Testis (tissue), 2 donors: ENCODE measurements at regions not wholly inside any gene's neighbourhood (a gene's known extent, or its start where the extent isn't known, plus 50 kb on each side); places are given as distances from the start of the nearest gene placed in this dataset.

Experiments used
- DNase-seq: peaks from one replicate; pipeline ENCODE4 v3.0.0-alpha.2; 2019
- H3K27ac ChIP-seq, 2 donors: fragments of 200-600 bp; sonication (generic); one replicate each; pipeline ENCODE4 v1.5.1; 2019
- H3K27me3 ChIP-seq: fragments of 200-600 bp; sonication (generic); one replicate; pipeline ENCODE4 v1.5.1; 2019
- H3K36me3 ChIP-seq: fragments of 200-600 bp; sonication (generic); one replicate; pipeline ENCODE4 v1.5.1; 2017; ENCODE audit warnings: low read depth; ENCODE audit errors: missing control alignments
- H3K4me1 ChIP-seq: fragments of 200-600 bp; sonication (generic); one replicate; pipeline ENCODE4 v1.5.1; 2019
- H3K4me3 ChIP-seq, 2 donors: fragments of 200-600 bp; sonication (generic); one replicate each; pipeline ENCODE4 v1.5.1; 2017 to 2019
- H3K9me3 ChIP-seq: fragments of 200-600 bp; sonication (generic); one replicate; pipeline ENCODE4 v1.5.1; 2017
- POLR2A ChIP-seq: fragments of 450-650 bp; IDR thresholded peaks from one replicate; pipeline ENCODE4 v1.6.1; 2017; ENCODE audit warnings: antibody characterized with exemption, mild to moderate bottlenecking, moderate library complexity
- WGBS, 2 donors: methylation state at CpG; one replicate each; pipeline ENCODE4 v1.1.5; 2018; 5-methylcytosine and 5-hydroxymethylcytosine counted together
- intact Hi-C: fragments of 100-400 bp; cut with DNase I; formaldehyde crosslinking; loops from one replicate; pipeline ENCODE4 v1.15.1; 2023; ENCODE audit warnings: low total_unique reads
- TF ChIP-seq, protein P1 (sequence below), 3 experiments: fragments of 450-650 bp in 2 of 3; fragments of 200-600 bp in 1 of 3; sonication (generic) in 1 of 3; IDR thresholded peaks; one replicate each; pipeline ENCODE4 v1.5.1; 2016 to 2019; ENCODE audit warnings: antibody characterized with exemption in 3 of 3, mild to moderate bottlenecking in 2 of 3, moderate library complexity in 1 of 3

DNA sequence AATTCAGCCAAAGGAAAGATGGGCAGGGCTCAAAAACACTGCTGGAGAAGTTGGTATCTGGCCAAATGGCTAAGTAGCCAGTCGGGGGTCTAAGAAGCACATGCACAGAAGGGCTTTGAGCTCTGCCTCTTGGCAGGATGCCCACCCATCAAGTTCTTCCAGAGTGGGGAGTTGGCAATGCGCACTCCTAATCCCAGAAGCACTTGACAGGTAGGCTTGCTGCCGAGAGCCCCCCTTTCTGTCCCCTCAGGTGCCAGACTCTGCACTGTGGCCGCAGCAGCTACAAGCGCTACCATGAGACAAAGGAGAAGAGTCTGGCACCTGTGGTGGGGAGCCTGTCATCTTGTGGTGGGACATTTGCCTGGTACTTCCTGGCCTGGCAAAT is 252.9 kb upstream of the SLC24A2 start:
- TF ChIP-seq, protein P1, sequence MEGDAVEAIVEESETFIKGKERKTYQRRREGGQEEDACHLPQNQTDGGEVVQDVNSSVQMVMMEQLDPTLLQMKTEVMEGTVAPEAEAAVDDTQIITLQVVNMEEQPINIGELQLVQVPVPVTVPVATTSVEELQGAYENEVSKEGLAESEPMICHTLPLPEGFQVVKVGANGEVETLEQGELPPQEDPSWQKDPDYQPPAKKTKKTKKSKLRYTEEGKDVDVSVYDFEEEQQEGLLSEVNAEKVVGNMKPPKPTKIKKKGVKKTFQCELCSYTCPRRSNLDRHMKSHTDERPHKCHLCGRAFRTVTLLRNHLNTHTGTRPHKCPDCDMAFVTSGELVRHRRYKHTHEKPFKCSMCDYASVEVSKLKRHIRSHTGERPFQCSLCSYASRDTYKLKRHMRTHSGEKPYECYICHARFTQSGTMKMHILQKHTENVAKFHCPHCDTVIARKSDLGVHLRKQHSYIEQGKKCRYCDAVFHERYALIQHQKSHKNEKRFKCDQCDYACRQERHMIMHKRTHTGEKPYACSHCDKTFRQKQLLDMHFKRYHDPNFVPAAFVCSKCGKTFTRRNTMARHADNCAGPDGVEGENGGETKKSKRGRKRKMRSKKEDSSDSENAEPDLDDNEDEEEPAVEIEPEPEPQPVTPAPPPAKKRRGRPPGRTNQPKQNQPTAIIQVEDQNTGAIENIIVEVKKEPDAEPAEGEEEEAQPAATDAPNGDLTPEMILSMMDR (IDR thresholded peaks at IDR 0.05) = no peak
- TF ChIP-seq POLR2A = no peak
- intact Hi-C loops = no loop called here
- no peak overlapping the region for H3K27ac ChIP-seq
- no peak overlapping the region for H3K4me3 ChIP-seq
- no peak for DNase-seq
- no peaks in the 10 kb centered on the region for H3K4me1 ChIP-seq
- WGBS, 2 donors = 69 to 83% methylated on average over 5 of the region's 5 CpGs
- no peaks in the 10 kb centered on the region for H3K9me3 ChIP-seq
- H3K36me3 ChIP-seq = no peaks in the 10 kb centered on the region
- no peaks in the 10 kb centered on the region for H3K27me3 ChIP-seq

GRCh38 chr9:20040991-20041696 is 252.3 kb upstream of the SLC24A2 start:
- DNase-seq = no peak
- H3K4me3 ChIP-seq = no peak overlapping the region
- 78 to 87% methylated on average over 14 of the region's 14 CpGs for WGBS, 2 donors
- no peaks in the 10 kb centered on the region for H3K4me1 ChIP-seq
- intact Hi-C loops = no loop called here
- TF ChIP-seq POLR2A = no peak
- TF ChIP-seq, protein P1 (IDR thresholded peaks at IDR 0.05) = no peak
- no peaks in the 10 kb centered on the region for H3K27me3 ChIP-seq
- no peaks in the 10 kb centered on the region for H3K36me3 ChIP-seq
- no peak overlapping the region for H3K27ac ChIP-seq
- no peaks in the 10 kb centered on the region for H3K9me3 ChIP-seq

GRCh38 chr9:20037699-20038098 is 248.9 kb upstream of the SLC24A2 start:
- intact Hi-C loops = no loop called here
- H3K27ac ChIP-seq = no peak overlapping the region
- no peak overlapping the region for H3K4me3 ChIP-seq
- DNase-seq = no peak
- H3K9me3 ChIP-seq = no peaks in the 10 kb centered on the region
- no peaks in the 10 kb centered on the region for H3K36me3 ChIP-seq
- 97 to 100% methylated on average over 1 of the region's 1 CpG for WGBS, 2 donors
- H3K4me1 ChIP-seq = no peaks in the 10 kb centered on the region
- H3K27me3 ChIP-seq = no peaks in the 10 kb centered on the region
- TF ChIP-seq, protein P1 (IDR thresholded peaks at IDR 0.05) = no peak
- no peak for TF ChIP-seq POLR2A

DNA sequence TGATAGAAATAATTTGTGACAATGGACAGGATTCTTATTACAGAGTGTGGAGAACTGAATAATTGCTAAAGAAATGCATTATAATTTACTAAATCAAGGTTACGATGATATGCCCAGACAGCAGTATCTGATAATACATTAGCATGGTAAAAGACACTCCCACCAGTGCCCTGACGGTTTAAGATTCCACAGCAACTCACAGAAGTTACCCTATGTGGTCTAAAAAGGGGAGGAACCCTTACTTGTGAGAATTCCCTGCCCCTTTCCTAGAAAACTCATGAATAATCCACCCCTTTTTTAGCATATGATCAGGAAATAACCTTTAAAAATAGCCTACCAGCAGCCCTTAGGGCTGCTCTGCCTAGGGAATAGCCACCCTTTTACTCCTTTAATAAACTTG is 244.7 kb upstream of the SLC24A2 start:
- Histone ChIP-seq H3K9me3 (no peaks in the 10 kb centered on the region), H3K4me3 (no peak overlapping the region), H3K4me1 (no peaks in the 10 kb centered on the region), H3K27ac (no peak overlapping the region), H3K27me3 (no peaks in the 10 kb centered on the region), H3K36me3 (no peaks in the 10 kb centered on the region)
- intact Hi-C loops = no loop called here
- WGBS, 2 donors = 71 to 77% methylated on average over 2 of the region's 2 CpGs
- no peak for TF ChIP-seq POLR2A
- TF ChIP-seq, protein P1 (IDR thresholded peaks at IDR 0.05) = no peak
- DNase-seq = no peak

DNA sequence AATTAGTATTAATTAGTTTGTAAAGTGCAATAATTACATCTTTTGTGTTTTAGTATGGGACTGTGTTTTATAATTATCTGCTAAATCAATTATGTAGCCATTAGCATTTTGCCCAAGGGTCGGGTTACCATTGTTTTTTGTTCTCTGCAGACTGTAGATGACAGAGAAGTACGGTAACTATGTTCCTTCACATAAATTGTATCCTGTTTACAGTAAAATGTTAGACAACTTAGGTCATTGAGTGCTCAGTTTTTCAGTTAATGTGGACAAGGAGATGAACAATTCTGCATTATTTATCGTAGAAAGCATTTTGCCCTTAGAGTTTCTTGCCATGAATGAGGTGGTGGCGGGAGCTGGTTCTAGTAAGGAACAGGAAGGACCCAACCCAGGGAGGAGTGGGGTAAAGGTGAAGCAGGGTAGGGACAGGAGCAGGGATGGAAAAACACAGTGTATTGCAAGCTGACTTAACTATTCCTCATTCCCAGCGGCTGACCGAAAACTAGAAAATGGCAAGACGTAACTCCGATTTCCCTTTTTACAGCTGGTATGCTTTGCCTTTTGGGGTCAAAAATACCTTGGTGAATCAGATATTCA is 243.7 kb upstream of the SLC24A2 start:
- TF ChIP-seq POLR2A = no peak
- TF ChIP-seq, protein P1 (IDR thresholded peaks at IDR 0.05) = no peak
- Histone ChIP-seq H3K4me1 (no peaks in the 10 kb centered on the region), H3K9me3 (no peaks in the 10 kb centered on the region), H3K27me3 (no peaks in the 10 kb centered on the region), H3K27ac (no peak overlapping the region), H3K4me3 (no peak overlapping the region), H3K36me3 (no peaks in the 10 kb centered on the region)
- DNase-seq = no peak
- intact Hi-C loops = no loop called here
- WGBS, 2 donors = 80 to 82% methylated on average over 8 of the region's 8 CpGs
